ENCODE measurements at regions not wholly inside any gene's neighbourhood (a gene's known extent, or its start where the extent isn't known, plus 50 kb on each side); places are given as distances from the start of the nearest gene placed in this dataset.

GRCh38 chr21:35197992-35198431 is 148.9 kb upstream of the RUNX1 start:
- no peak overlapping the region for H3K4me3 ChIP-seq (ENCODE audit: low read depth, low read length)
- TF ChIP-seq, protein P1, sequence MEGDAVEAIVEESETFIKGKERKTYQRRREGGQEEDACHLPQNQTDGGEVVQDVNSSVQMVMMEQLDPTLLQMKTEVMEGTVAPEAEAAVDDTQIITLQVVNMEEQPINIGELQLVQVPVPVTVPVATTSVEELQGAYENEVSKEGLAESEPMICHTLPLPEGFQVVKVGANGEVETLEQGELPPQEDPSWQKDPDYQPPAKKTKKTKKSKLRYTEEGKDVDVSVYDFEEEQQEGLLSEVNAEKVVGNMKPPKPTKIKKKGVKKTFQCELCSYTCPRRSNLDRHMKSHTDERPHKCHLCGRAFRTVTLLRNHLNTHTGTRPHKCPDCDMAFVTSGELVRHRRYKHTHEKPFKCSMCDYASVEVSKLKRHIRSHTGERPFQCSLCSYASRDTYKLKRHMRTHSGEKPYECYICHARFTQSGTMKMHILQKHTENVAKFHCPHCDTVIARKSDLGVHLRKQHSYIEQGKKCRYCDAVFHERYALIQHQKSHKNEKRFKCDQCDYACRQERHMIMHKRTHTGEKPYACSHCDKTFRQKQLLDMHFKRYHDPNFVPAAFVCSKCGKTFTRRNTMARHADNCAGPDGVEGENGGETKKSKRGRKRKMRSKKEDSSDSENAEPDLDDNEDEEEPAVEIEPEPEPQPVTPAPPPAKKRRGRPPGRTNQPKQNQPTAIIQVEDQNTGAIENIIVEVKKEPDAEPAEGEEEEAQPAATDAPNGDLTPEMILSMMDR (IDR thresholded peaks at IDR 0.05; ENCODE audit: low read depth, low read length) = no peak

- TF ChIP-seq, protein P1 (IDR thresholded peaks at IDR 0.05; ENCODE audit: low read depth, low read length) = no peak
These were observed 148.1 kb upstream of the RUNX1 start for GRCh38 chr21:35197191-35197590.

GRCh38 chr21:35196128-35196527 is 147.0 kb upstream of the RUNX1 start:
- H3K4me3 ChIP-seq (ENCODE audit: low read depth, low read length) = no peak overlapping the region
- TF ChIP-seq, protein P1 (IDR thresholded peaks at IDR 0.05; ENCODE audit: low read depth, low read length) = no peak

More at GRCh38 chr21:35197191-35197590, 148.1 kb upstream of the RUNX1 start:
- no peak overlapping the region for H3K4me3 ChIP-seq (ENCODE audit: low read depth, low read length)

DNA sequence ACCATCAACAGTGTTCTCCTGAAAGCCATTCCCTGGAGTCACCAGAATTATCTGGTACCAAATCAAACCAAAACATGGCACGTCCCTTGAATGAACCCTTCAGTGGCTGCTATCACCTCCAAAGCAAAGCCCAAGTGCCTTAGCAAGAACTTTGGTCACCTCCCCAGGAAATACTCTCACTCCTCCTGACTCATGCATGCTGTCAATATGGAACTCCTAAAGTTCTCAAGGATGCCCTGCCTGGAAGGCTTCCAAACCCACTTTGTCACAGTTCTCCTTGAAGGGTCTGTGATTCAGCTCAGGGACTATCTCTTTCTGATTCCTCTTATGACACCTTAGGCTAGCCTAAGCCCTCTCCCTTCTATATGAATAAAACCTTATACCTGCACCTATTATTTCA is 146.1 kb upstream of the RUNX1 start:
- TF ChIP-seq, protein P1 (IDR thresholded peaks at IDR 0.05; ENCODE audit: low read depth, low read length) = no peak
- H3K4me3 ChIP-seq (ENCODE audit: low read depth, low read length) = no peak overlapping the region

GRCh38 chr21:35191754-35192153 is 142.7 kb upstream of the RUNX1 start:
- no peak overlapping the region for H3K4me3 ChIP-seq (ENCODE audit: low read depth, low read length)
- TF ChIP-seq, protein P1 (IDR thresholded peaks at IDR 0.05; ENCODE audit: low read depth, low read length) = no peak

GRCh38 chr21:35191128-35191527 is 142.0 kb upstream of the RUNX1 start:
- TF ChIP-seq, protein P1 (IDR thresholded peaks at IDR 0.05; ENCODE audit: low read depth, low read length) = no peak
- H3K4me3 ChIP-seq (ENCODE audit: low read depth, low read length) = no peak overlapping the region

DNA sequence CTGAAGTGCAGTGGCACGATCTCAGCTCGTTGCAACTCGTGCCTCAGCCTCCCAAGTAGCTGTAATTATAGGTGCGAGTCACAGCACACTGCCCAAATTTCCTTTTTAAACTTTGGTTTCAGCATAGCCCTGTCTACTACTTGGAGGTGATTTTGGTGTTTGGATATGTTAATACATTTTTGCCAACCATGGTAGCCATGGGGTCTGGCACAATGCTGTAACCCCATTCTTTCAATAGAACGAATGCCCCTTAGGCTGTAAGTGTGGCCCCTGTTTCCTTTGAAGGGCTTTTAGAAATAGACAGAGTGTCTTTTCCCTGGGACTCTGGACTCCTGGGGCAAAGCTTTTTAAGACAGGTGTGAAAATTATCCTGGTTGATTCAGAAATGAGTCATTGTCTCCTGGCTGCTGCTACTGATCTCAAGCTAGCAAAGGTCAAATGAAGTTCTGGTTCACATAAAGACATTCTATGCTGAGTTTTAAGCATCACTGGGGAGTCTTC is 141.1 kb upstream of the RUNX1 start:
- no peak overlapping the region for H3K4me3 ChIP-seq (ENCODE audit: low read depth, low read length)
- TF ChIP-seq, protein P1 (IDR thresholded peaks at IDR 0.05; ENCODE audit: low read depth, low read length) = no peak
